ENCODE measurements at regions not wholly inside any gene's neighbourhood (a gene's known extent, or its start where the extent isn't known, plus 50 kb on each side); places are given as distances from the start of the nearest gene placed in this dataset.

GRCh38 chr11:134578807-134579723, 167.0 kb upstream of the B3GAT1 start:
- Histone ChIP-seq H2BK5ac (ENCODE audit: insufficient read length, low read length) (no peak overlapping the region), H4K5ac (ENCODE audit: insufficient read length, low read depth, low read length) (no peak overlapping the region), H3K9ac (ENCODE audit: extremely low read depth, insufficient read length, low read length) (no peak overlapping the region), H3K56ac (ENCODE audit: insufficient read length, low read depth, low read length) (no peak overlapping the region), H4K20me1 (ENCODE audit: control insufficient read depth, insufficient read depth, insufficient read length) (no peaks in the 10 kb centered on the region), H2BK12ac (ENCODE audit: insufficient read length, low read depth, low read length) (no peak overlapping the region), H3K4ac (ENCODE audit: low read depth, low read length) (no peak overlapping the region), H3K23me2 (ENCODE audit: insufficient read length, low read depth, low read length, poor library complexity, severe bottlenecking) (no peaks in the 10 kb centered on the region), H2BK120ac (ENCODE audit: low read depth, low read length, poor library complexity, severe bottlenecking) (no peak overlapping the region), H3K9me3 (ENCODE audit: control insufficient read depth, low read depth, low read length) (no peaks in the 10 kb centered on the region), H3K4me1 (ENCODE audit: insufficient read depth, low read length) (no peaks in the 10 kb centered on the region), H2AFZ (ENCODE audit: low read length) (no peak overlapping the region), H3K23ac (ENCODE audit: insufficient read length, low read depth, low read length) (no peak overlapping the region), H3K14ac (ENCODE audit: insufficient read depth, low read length) (no peak overlapping the region; the same call in 1 of the 2 replicates), H4K91ac (ENCODE audit: insufficient read length, low read depth, low read length) (no peak overlapping the region), H4K8ac (replicated peaks; ENCODE audit: insufficient read length, low read depth, low read length) (no peak overlapping the region), H2BK20ac (ENCODE audit: low read depth, low read length, poor library complexity, severe bottlenecking) (no peak overlapping the region), H3T11ph (ENCODE audit: low read length) (no peak overlapping the region), H2AK5ac (ENCODE audit: insufficient read length, low read length) (no peak overlapping the region), H3K18ac (ENCODE audit: insufficient read length, low read depth, low read length) (no peak overlapping the region), H3K27me3 (ENCODE audit: insufficient read depth, low read length) (no peaks in the 10 kb centered on the region), H3K79me1 (ENCODE audit: insufficient read depth, low read depth, low read length, poor library complexity, severe bottlenecking) (no peaks in the 10 kb centered on the region), H3K27ac (ENCODE audit: insufficient read length, low read depth, low read length) (no peak overlapping the region), H2BK15ac (ENCODE audit: low read depth, low read length) (no peak overlapping the region), H3K79me2 (ENCODE audit: insufficient read depth, low read length) (no peaks in the 10 kb centered on the region), H3K4me2 (ENCODE audit: insufficient read depth, insufficient read length, low read length) (no peak overlapping the region)
- TF ChIP-seq CTCF (conservative IDR thresholded peaks at IDR 0.05), result peak; percentile 40; the same call in 2 of the 3 replicates
- Mint-ChIP-seq H3K36me3 (ENCODE audit: insufficient read depth in 1 of 3, low read depth in 3 of 3) (no peaks in the 10 kb centered on the region), H3K27me3 (ENCODE audit: low read depth) (peaks cover 4% of the 10 kb centered on the region), H3K9me3 (no peaks in the 10 kb centered on the region; a peak in 1 of 5 replicates), H3K4me3 (no peak overlapping the region), H3K27ac (no peak overlapping the region), H3K4me1 (peaks cover 14 to 44% of the 10 kb centered on the region in 2 experiments)
- no peak for DNase-seq
- no CpG with 5 or more reads among the region's 22 CpGs for WGBS (ENCODE audit: extremely low coverage, insufficient read length, low lambda C conversion rate)
